ENCODE measurements at regions not wholly inside any gene's neighbourhood (a gene's known extent, or its start where the extent isn't known, plus 50 kb on each side); places are given as distances from the start of the nearest gene placed in this dataset.

- intact Hi-C loops (cut with micrococcal nuclease), result no loop called here
- H3K36me3 ChIP-seq (ENCODE audit: control insufficient read depth in 1 of 2, insufficient read depth in 2 of 2, low read length in 2 of 2), result no peaks in the 10 kb centered on the region
- TF ChIP-seq RAD21 (IDR thresholded peaks at IDR 0.05; ENCODE audit: low read depth) (no peak), ZNF274 (IDR thresholded peaks at IDR 0.05; ENCODE audit: low read depth, low read length) (no peak), POLR2AphosphoS5 (IDR thresholded peaks at IDR 0.05; ENCODE audit: low read depth, low read length) (no peak), ELF1 (IDR thresholded peaks at IDR 0.05; ENCODE audit: borderline replicate concordance, low read depth) (no peak), CEBPB (IDR thresholded peaks at IDR 0.05; ENCODE audit: low read depth) (no peak), CBX3 (IDR thresholded peaks at IDR 0.05; ENCODE audit: low read depth) (peak; percentile 61; the same call in 1 of the 2 replicates)
- TF ChIP-seq, protein P1, sequence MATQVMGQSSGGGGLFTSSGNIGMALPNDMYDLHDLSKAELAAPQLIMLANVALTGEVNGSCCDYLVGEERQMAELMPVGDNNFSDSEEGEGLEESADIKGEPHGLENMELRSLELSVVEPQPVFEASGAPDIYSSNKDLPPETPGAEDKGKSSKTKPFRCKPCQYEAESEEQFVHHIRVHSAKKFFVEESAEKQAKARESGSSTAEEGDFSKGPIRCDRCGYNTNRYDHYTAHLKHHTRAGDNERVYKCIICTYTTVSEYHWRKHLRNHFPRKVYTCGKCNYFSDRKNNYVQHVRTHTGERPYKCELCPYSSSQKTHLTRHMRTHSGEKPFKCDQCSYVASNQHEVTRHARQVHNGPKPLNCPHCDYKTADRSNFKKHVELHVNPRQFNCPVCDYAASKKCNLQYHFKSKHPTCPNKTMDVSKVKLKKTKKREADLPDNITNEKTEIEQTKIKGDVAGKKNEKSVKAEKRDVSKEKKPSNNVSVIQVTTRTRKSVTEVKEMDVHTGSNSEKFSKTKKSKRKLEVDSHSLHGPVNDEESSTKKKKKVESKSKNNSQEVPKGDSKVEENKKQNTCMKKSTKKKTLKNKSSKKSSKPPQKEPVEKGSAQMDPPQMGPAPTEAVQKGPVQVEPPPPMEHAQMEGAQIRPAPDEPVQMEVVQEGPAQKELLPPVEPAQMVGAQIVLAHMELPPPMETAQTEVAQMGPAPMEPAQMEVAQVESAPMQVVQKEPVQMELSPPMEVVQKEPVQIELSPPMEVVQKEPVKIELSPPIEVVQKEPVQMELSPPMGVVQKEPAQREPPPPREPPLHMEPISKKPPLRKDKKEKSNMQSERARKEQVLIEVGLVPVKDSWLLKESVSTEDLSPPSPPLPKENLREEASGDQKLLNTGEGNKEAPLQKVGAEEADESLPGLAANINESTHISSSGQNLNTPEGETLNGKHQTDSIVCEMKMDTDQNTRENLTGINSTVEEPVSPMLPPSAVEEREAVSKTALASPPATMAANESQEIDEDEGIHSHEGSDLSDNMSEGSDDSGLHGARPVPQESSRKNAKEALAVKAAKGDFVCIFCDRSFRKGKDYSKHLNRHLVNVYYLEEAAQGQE (IDR thresholded peaks at IDR 0.05; ENCODE audit: low read depth), result no peak
- BruUV-seq (replicated peaks), result no TSS peak
- RAD21 ChIA-PET (ENCODE audit: low non-redundant PET in 1 of 2, low total read pairs in 2 of 2, uncharacterized antibody in 2 of 2, unreplicated experiment in 2 of 2), result no interaction called here
- no peaks in the 10 kb centered on the region for H3K4me1 ChIP-seq (ENCODE audit: control insufficient read depth in 1 of 2, insufficient read depth in 2 of 2, low read length in 2 of 2)
- no peaks in the 10 kb centered on the region for H4K20me1 ChIP-seq (ENCODE audit: insufficient read depth)
- POLR2A ChIA-PET, result no interaction called here
- H3K4me2 ChIP-seq (ENCODE audit: low read length), result no peak overlapping the region
- CTCF ChIA-PET, result no interaction called here
- no peak overlapping the region for H3K4me3 ChIP-seq (replicated peaks in 1 of 2; ENCODE audit: low read depth in 1 of 2, low read length in 2 of 2)
- no peaks in the 10 kb centered on the region for H3K79me2 ChIP-seq (ENCODE audit: insufficient read depth, low read length)
- peaks cover 0 to 4% of the 10 kb centered on the region in 2 experiments; a peak in 1 of 4 replicates for H3K9me3 ChIP-seq (ENCODE audit: control insufficient read depth in 1 of 2, insufficient read depth in 1 of 2, low read depth in 1 of 2, low read length in 2 of 2)
- no peaks in the 10 kb centered on the region for H3K27me3 ChIP-seq (ENCODE audit: insufficient read depth, low read length)
- no peak overlapping the region for H2AFZ ChIP-seq (ENCODE audit: low read depth, low read length, poor library complexity, severe bottlenecking)
- H3K27ac ChIP-seq (ENCODE audit: low read depth, low read length), result no peak overlapping the region
- no peak for ATAC-seq
- H3K9ac ChIP-seq (ENCODE audit: low read length), result no peak overlapping the region
- no peaks in the 10 kb centered on the region for H3K9me2 ChIP-seq (ENCODE audit: insufficient read depth)
- no peak for DNase-seq (ENCODE audit: low read depth, low spot score)
Measured at GRCh38 chr18:11544060-11544633, 65.2 kb upstream of the SLC35G4 start.

All from HCT116 (cell line).